GM12864 (cell line): ENCODE measurements at regions not wholly inside any gene's neighbourhood (a gene's known extent, or its start where the extent isn't known, plus 50 kb on each side); places are given as distances from the start of the nearest gene placed in this dataset.

ENCODE experiments used
- DNase-seq: peaks from one replicate; pipeline ENCODE4 v3.0.0-alpha.2; 2011; ENCODE audit warnings: low read depth
- H3K4me3 ChIP-seq: 2 replicates; pipeline ENCODE4 v1.5.1; 2011; ENCODE audit warnings: mild to moderate bottlenecking, low read depth, low read length, control low read depth
- TF ChIP-seq, protein P1 (sequence below): IDR thresholded peaks from 2 replicates; pipeline ENCODE4 v1.5.1; 2011; ENCODE audit warnings: low read depth, mild to moderate bottlenecking, moderate library complexity, low read length, control low read depth, inconsistent platforms; ENCODE audit errors: missing control alignments

DNA sequence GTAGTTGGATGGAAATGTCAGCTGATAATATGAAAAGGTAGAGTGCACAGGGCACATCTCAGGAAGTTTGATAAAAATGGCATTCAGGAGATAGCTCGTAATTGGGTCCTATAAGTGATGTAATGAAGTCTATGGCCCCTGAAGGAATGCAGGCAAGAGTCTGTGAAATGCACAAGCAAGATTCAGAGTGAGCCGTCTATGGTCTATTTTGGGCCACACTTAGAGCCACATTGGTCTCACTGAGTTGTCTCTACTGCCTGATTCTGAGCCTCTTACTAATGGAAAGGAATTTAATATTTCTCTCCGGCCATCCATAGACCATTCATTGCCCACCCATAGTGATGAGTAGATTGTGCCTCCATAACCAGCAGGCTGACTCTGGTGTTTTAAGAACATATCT lies 111.3 kb upstream of the KCNN2 start:
- TF ChIP-seq, protein P1, sequence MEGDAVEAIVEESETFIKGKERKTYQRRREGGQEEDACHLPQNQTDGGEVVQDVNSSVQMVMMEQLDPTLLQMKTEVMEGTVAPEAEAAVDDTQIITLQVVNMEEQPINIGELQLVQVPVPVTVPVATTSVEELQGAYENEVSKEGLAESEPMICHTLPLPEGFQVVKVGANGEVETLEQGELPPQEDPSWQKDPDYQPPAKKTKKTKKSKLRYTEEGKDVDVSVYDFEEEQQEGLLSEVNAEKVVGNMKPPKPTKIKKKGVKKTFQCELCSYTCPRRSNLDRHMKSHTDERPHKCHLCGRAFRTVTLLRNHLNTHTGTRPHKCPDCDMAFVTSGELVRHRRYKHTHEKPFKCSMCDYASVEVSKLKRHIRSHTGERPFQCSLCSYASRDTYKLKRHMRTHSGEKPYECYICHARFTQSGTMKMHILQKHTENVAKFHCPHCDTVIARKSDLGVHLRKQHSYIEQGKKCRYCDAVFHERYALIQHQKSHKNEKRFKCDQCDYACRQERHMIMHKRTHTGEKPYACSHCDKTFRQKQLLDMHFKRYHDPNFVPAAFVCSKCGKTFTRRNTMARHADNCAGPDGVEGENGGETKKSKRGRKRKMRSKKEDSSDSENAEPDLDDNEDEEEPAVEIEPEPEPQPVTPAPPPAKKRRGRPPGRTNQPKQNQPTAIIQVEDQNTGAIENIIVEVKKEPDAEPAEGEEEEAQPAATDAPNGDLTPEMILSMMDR, result no peak
- DNase-seq, result no peak
- no peak overlapping the region for H3K4me3 ChIP-seq

DNA sequence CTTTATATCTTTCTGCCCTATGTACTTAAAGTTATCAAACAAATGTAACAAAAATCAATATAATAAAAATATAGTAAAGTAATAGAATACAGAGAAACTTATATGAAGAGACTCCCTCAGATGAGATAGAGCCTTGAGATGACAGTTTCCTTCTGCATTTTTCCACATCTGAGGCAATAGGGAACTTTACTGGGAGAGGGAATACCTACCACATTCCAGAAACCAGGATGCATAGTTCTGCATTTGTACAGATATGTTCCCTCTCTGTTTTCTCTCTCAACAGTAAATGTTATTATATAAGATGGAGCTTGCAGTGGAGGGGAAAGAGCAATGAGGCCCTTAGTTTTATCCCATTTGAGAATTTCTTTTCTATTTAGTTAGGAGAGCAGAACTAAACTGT lies 109.6 kb upstream of the KCNN2 start:
- no peak overlapping the region for H3K4me3 ChIP-seq
- TF ChIP-seq, protein P1, result no peak
- DNase-seq, result no peak

DNA sequence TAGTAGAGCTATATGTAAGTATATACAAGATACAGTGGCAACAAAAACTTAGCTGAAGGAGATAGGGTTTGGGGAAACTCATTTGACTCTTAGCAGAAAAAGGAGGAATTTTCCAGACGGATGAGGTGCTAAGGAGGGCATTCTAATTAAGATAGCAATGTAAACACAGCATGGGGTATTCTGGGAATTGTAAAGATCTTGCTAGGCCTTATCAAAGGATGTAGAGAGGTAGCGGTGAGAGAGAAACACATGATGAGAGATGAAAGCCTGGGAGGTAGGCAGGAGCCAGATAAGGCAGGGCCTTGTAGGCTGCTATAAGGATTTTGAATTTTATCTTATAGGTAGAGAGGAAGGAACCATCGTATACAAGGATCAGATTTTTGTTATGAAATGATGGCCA lies 106.6 kb upstream of the KCNN2 start:
- no peak overlapping the region for H3K4me3 ChIP-seq
- TF ChIP-seq, protein P1, result no peak
- no peak for DNase-seq

DNA sequence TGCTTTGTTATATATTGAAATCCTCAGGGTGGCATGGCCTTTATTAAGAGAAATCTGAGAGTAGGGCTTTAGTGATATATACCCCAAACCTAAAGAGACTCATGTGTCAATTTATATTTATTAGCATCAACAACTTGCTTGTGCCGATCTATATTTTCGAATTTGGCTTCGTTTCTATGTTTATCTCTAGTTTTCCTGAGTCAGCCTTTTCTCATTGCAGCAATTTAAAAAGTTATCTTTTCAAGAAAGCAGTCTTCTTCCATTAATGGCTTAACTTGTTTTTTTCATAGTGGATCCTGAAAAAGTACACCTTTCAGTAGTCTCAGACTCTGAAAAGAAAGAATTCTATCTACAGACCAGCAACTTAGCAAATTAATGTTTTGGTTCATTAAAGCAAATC lies 99.9 kb upstream of the KCNN2 start:
- no peak for DNase-seq
- H3K4me3 ChIP-seq, result no peak overlapping the region
- TF ChIP-seq, protein P1, result no peak

DNA sequence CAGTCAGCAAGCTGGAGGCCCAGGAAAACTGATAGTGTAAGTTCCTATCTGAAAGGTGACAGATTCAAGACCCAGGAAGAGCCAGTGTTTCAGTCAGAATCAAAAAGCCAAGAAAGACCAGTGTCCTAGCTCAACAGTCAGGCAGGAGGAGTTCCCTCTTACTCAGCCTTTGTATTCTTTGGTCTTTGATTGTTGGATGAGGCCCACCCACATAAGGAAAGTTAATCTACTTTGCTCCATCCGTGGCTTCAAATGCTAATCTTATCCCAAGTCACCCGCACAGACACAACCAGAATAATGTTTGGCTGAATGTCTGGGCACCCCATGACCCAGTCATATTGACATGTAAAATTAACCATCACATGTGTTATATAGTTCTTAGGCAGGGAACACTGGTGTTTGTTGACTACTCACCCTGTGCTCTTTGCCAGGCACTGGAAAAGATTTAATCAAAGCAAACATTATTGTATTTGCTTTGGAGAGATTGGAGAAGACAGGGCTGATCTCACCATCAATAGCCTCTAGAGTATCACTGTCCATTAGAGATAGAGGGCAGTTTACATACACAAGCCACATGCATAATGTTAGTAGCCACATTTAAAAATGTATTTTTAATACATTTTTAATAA lies 96.3 kb upstream of the KCNN2 start:
- no peak overlapping the region for H3K4me3 ChIP-seq
- no peak for DNase-seq
- TF ChIP-seq, protein P1, result no peak

DNA sequence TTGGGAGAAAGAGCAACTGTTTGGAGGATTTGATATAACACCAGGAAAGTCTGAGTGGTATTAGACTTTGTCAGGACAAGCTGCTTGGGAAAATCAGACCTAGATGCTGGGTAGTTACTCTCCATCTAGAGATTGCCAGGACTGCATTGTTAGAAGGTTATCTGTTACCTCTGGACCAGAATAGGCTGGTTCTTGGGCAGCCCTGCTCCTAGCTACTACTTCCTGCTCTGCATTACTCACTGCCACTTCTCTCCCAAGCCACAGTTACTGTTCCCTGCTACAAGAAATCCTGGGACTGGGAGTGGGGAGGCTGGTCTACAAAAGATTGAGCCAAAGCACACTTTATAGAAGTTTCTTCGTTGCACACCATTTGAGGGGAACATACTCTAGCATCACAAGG lies 95.5 kb upstream of the KCNN2 start:
- no peak for DNase-seq
- TF ChIP-seq, protein P1, result no peak
- no peak overlapping the region for H3K4me3 ChIP-seq

DNA sequence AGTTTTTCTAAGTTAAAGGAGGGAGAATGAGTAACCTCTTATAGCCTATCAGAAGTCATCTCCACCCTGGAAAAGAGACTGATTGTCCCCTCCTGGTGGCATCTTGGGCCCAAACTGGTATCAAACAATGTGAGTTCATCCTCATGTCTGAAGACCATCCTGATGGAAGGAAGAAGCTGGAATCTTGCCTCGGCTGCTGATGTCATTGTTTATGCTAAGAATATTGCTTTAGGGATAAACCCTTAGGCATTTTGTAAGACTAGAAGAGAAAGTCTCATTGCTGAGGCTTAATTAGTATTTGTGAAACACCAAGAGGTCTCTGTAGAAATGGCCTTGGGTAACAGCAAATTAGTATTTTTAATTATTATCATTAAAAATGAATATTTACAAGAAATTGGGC lies 65.7 kb upstream of the KCNN2 start:
- TF ChIP-seq, protein P1, result no peak
- H3K4me3 ChIP-seq, result no peak overlapping the region
- DNase-seq, result no peak
